ENCODE measurements at regions not wholly inside any gene's neighbourhood (a gene's known extent, or its start where the extent isn't known, plus 50 kb on each side); places are given as distances from the start of the nearest gene placed in this dataset.

DNA sequence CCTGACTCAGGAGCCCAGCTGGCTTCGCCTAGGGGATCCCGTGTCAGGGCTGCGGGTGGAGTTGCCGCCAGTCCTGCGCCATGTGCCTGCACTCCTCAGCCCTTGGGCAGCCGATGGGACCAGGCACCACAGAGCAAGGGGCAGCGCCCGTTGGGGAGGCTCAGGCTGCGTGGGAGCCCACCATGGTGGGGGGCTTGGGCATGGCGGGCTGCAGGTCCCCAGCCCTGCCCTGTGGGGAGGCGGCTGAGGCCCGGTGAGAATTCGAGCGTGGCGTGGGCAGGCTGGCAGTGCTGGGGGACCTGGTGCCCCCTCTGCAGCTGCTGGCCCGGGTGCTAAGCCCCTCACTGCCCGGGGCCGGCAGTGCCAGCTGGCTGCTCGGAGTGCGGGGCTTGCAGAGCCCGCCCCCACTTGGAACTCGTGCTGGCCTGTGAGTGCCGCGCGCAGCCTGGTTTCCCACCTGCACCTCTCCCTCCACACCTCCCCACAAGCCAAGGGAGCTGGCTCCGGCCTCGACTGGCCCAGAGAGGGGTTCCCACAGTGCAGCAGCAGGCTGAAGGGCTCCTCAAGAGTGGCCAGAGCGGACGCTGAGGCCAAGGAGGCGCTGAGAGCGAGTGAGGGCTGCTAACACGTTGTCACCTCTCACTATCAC, 135.1 kb upstream of the SEL1L start:
- DNase-seq, result no peak

GRCh38 chr14:81669308-81669707, 135.7 kb upstream of the SEL1L start:
- no peak for DNase-seq

- DNase-seq, result no peak
These were observed 140.3 kb upstream of the SEL1L start for GRCh38 chr14:81673930-81674329.

- DNase-seq, result no peak
These were observed 142.7 kb upstream of the SEL1L start for GRCh38 chr14:81676395-81676794.

GRCh38 chr14:81676879-81677278, 143.2 kb upstream of the SEL1L start:
- no peak for DNase-seq

DNA sequence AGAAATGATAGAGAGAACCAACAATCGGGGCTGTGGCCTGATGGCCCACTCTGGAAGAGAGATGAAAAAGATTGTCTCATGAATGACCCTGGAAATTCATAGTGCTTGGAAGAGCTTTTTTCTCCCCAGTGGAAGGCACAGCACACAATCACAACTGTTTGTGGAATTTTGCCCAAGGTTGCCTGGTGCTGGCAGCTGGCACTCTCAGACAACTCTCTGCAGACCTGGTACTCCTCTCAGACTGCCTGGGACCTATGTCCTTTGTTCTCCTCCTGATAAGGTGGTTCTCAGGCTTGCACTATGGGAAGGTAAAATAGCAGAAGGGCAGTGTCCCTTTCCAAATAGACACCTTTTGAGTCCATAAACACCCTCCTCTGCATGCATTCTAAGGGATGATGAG, 144.1 kb upstream of the SEL1L start:
- no peak for DNase-seq

DNA sequence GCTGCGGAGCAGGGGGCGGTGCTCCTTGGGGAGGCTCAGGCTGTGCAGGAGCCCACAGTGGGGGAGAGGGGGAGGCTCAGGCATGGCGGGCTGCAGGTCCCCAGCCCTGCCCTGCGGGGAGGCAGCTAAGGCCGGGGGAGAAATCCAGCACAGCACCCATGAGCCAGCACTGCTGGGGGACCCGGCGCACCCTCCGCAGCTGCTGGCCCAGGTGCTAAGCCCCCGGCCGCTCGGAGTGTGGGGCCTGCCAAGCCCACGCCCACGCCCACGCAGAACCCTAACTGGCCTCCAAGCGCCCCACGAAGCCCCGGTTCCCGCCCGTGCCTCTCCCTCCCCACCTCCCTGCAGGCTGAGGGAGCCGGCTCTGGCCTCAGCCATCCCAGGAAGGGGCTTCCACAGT, 145.6 kb upstream of the SEL1L start:
- DNase-seq, result no peak

DNA sequence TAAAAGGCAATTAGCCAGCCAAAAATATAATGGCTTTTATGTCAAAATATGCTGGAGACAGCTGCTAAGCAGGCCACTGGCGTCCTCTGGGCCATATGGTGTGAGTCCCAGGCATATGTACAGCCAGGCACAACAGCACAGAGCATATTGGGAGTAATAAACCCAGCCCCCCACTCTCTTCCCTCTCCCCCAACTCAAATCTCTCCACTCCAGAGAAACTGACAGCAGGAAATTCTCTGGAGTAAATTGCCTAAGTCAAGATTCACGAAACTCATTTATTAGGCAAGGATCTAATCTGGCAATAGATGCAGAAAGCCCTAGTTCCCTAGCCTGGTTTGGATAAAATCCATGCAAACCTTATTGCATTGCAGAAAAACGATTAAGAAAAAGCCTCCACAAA, 147.9 kb upstream of the SEL1L start:
- no peak for DNase-seq

DNA sequence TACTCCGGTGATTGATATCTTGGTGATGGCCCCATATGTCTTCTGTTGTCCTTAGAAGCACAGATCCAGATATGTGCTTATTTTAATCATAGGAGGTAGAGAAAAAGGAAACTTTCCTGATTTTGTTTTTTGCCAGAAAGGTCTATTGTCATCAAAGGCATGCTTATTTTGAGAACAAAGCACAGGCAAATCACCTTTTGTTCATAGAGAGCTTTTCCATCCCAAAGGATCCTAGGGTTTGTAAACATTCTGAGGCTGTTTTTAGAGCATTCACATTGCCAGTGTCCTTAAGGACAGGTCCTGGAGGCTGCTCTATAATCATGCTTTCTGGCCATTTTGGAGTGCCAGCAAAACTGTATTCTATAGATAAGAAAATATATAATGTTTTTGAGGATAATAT, 148.5 kb upstream of the SEL1L start:
- DNase-seq, result no peak

GRCh38 chr14:81682701-81683100, 149.0 kb upstream of the SEL1L start:
- no peak for DNase-seq

GRCh38 chr14:81684696-81685095, 151.0 kb upstream of the SEL1L start:
- DNase-seq, result no peak

DNA sequence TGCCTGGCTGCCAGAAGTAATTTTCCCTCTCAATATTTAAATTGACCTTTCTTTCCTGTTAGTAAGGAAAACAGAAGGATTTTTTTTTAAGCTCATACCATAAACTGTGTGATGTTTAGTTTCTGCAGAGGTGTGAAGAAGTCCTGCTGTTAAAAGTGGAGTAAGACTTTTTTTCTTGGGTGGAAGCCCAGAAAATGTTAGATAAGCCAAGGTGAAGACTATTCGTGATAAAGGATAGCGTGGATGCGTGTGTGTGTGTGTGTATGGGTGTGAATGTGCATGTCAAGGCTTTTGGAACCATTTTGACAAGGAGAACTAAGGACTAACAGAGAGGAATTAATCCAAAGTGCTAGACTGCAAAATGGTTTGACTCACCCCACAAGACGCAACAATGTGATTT, 152.9 kb upstream of the SEL1L start:
- DNase-seq, result peak in 1 of 58 donors; percentile 29

DNA sequence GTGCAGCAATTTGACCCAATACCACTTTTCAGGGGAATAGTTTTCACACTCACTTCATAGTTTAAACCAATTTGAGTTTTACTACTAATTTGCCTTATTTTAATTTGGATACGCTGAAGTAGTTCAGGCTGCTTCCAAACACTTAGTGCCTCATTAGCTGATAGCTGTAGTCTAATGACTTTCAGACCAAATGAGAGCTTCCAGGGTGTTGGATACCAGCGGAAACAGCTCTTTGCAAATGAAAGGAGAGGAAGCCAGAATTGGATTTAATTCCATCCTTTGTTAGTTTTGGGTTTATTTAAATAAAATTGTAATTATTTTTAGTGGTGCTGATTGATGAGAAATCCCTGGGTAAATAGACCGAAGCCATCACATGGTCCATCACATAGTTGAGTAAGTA, 158.3 kb upstream of the SEL1L start:
- DNase-seq, result no peak

DNA sequence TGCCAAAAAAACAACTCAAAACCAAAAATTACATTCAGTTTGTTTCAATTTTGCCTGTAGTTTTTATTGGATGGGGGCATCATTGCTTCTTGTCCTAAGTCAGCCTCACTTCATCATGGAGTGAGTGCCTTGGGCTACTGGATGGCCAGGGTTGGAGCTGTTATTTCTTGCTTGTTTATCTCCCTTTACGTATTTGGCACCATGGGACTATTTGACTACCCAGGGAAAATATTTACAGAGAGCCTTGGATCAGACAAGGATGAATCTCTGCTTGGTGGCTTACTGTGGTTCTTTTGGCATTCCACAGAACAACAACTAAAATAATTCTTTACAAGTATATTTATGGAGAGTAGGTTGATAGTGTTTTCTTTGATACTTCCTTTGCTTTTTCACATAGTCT, 160.8 kb upstream of the SEL1L start:
- DNase-seq, result no peak

DNA sequence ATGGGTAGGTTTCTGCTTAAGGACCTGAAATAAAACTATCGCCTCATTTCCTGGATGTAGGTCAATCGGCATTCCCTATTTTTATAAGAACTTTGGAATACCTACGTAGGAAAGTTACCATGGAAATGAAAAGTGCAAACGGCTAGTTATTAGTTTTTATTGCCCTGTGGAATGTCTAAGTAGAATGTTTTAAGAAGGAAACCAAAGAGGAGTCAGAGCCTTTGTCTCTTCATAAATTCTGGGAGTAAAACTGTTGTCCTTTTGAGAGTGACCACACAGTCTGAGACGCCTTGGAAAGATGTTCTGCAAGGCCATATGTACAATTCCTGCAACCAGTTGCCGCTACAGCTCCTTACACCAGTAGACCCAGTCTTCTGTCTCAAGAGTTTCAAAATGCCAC, 176.0 kb upstream of the SEL1L start:
- DNase-seq, result no peak

- DNase-seq, result peak in 9 of 58 donors; percentile 1 to 44 (median 4)
These were observed 176.7 kb upstream of the SEL1L start for GRCh38 chr14:81710232-81710845.

- DNase-seq, result no peak
These were observed 182.1 kb upstream of the SEL1L start for GRCh38 chr14:81715731-81716130.

- DNase-seq, result no peak
These were observed 183.3 kb upstream of the SEL1L start for GRCh38 chr14:81716953-81717352.

- no peak for DNase-seq
These were observed 190.3 kb upstream of the SEL1L start for GRCh38 chr14:81723956-81724355.

DNA sequence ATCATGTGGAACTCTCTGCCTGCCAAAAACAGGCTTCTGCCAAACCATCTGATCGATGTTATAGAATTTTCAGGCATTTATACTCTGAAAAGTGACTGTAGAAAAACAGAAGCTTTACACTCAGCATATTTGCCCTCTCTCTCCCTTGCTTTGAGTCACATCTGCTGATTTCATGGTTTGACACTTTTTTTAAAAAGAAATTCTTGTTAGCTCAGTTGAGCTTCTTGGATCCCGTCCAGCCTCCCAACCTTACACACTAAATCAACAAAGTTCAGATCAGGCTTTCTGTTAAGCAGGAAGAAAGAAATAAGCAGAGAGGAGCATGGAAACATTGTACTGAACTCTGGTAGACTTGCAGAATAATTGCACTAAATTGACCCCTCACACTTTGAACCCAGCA, 193.6 kb upstream of the SEL1L start:
- DNase-seq, result peak in 2 of 58 donors; percentile 8

GRCh38 chr14:81728447-81728846, 194.8 kb upstream of the SEL1L start:
- DNase-seq, result no peak

- no peak for DNase-seq
These were observed 196.0 kb upstream of the SEL1L start for GRCh38 chr14:81729622-81730021.

- DNase-seq, result no peak
These were observed 204.3 kb upstream of the SEL1L start for GRCh38 chr14:81737938-81738337.
